Karpas-422 (cell line): ENCODE measurements at regions not wholly inside any gene's neighbourhood (a gene's known extent, or its start where the extent isn't known, plus 50 kb on each side); places are given as distances from the start of the nearest gene placed in this dataset.
"Not testable (repeated sequence)": the region's sequence is repeated elsewhere in the genome, so short reads cannot be mapped to it uniquely, and the experiment has no call there.

ENCODE experiments used
- DNase-seq: peaks from one replicate; pipeline ENCODE4 v3.0.0-alpha.2; 2015
- H2AFZ ChIP-seq: fragments of 200-600 bp; sonication (generic); 2 replicates; pipeline ENCODE4 v1.6.1; 2014; ENCODE audit warnings: antibody characterized with exemption, low read length, mixed read lengths
- H3K27ac ChIP-seq: fragments of 200-600 bp; sonication (generic); 2 replicates; pipeline ENCODE4 v1.5.1; 2014; ENCODE audit warnings: mild to moderate bottlenecking, low read length, moderate library complexity
- H3K27me3 ChIP-seq: fragments of 200-600 bp; sonication (generic); 2 replicates; pipeline ENCODE4 v1.6.1; 2014; ENCODE audit warnings: low read length, mixed read lengths
- H3K36me3 ChIP-seq: fragments of 200-600 bp; sonication (generic); 2 replicates; pipeline ENCODE4 v1.6.1; 2014; ENCODE audit warnings: low read length, mixed read lengths; ENCODE audit not compliant: insufficient read depth
- H3K4me1 ChIP-seq: fragments of 200-600 bp; sonication (generic); 2 replicates; pipeline ENCODE4 v1.6.1; 2014; ENCODE audit warnings: mild to moderate bottlenecking, low read length, mixed read lengths
- H3K4me2 ChIP-seq: fragments of 200-600 bp; sonication (generic); 2 replicates; pipeline ENCODE4 v1.6.1; 2014; ENCODE audit warnings: low read length, low read depth, mild to moderate bottlenecking; ENCODE audit not compliant: poor library complexity, severe bottlenecking
- H3K4me3 ChIP-seq: fragments of 200-600 bp; sonication (generic); 2 replicates; pipeline ENCODE4 v1.5.1; 2014; ENCODE audit warnings: mild to moderate bottlenecking, antibody characterized with exemption, low read length, mixed read lengths
- H3K79me2 ChIP-seq: fragments of 200-600 bp; sonication (generic); 2 replicates; pipeline ENCODE4 v1.6.1; 2014; ENCODE audit warnings: mild to moderate bottlenecking, low read length, mixed read lengths
- H3K9ac ChIP-seq: fragments of 200-600 bp; sonication (generic); 2 replicates; pipeline ENCODE4 v1.6.0; 2014; ENCODE audit warnings: low read length
- H3K9me2 ChIP-seq: fragments of 200-600 bp; sonication (generic), shearing (Covaris generic); replicated peaks from 2 replicates; pipeline ENCODE4 v1.6.0; 2014; ENCODE audit warnings: mild to moderate bottlenecking, low read length, moderate library complexity; ENCODE audit not compliant: insufficient read depth
- H3K9me3 ChIP-seq: fragments of 300-700, 200-600 bp; sonication (generic); 2 replicates; pipeline ENCODE4 v1.6.1; 2014; ENCODE audit warnings: low read length, mixed read lengths
- H4K20me1 ChIP-seq: fragments of 200-600 bp; sonication (generic); 2 replicates; pipeline ENCODE4 v1.6.1; 2014; ENCODE audit warnings: mild to moderate bottlenecking, antibody characterized with exemption, low read length, low read depth; ENCODE audit not compliant: insufficient read depth

DNA sequence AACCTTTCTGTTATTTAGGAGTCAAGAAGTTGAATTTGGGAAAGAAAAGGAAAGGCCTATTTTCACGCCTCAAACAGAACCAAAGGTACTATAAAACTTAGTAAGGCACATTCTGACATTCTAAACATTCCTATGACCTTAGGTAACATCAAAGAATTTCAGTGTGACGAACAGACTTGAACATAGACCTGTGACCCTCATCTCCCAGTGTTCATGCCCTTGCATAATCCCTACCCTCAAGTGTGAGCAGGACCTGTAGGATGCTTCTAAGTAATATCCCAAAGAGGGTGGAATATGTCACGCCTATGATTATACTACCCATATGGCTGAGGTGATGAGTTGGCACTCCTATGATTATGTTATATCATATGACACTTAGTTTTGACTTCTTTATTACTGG lies 540.9 kb downstream of the KIF4B start:
- no peak overlapping the region for H3K4me2 ChIP-seq
- no peaks in the 10 kb centered on the region for H3K4me1 ChIP-seq
- H3K27ac ChIP-seq: no peak overlapping the region
- H3K36me3 ChIP-seq: no peaks in the 10 kb centered on the region
- H3K27me3 ChIP-seq: no peaks in the 10 kb centered on the region
- no peaks in the 10 kb centered on the region for H3K9me3 ChIP-seq
- H2AFZ ChIP-seq: no peak overlapping the region
- H3K79me2 ChIP-seq: no peaks in the 10 kb centered on the region
- H3K9ac ChIP-seq: no peak overlapping the region
- no peaks in the 10 kb centered on the region for H4K20me1 ChIP-seq
- H3K4me3 ChIP-seq: no peak overlapping the region
- no peaks in the 10 kb centered on the region for H3K9me2 ChIP-seq
- no peak for DNase-seq

DNA sequence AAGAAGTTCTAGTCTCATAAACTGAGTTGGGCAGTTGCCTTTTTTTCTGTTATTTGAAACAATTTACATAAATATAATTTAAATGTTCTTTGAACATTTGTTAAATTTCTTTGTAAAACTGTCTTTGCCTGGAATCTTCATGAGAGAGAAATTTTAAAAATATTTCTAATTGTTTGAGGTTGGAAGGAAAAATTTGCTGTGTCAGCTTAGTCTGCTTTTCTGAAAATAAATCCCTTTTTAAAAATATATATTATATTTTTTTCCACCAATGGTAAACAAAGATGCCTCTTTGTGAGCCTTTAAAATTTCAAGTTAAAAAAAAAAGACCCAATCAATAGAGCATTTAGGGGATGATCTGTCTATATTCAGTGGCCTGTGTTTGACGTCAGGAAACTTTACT lies 542.7 kb downstream of the KIF4B start:
- no peaks in the 10 kb centered on the region for H3K27me3 ChIP-seq
- H3K9ac ChIP-seq: no peak overlapping the region

DNA sequence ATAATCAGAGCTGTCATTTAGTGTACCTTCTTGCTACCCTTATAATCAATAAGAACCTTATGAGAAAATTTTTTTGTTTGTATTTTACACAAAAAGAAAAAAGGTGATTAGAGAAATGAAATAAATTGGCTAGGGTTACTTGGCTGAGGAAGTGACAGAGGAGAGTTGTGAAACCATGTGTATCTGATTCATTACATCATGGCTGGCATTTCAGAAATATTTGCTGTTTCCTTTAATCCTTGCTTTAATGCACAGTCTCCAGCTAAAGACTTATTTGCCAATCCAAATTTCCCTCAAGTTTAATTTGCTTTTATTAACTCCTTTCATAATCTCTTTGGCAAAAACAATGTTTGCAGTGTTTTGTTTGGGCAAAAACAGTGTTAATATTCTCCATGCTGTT lies 543.1 kb downstream of the KIF4B start:
- Histone ChIP-seq H3K9me3 (no peaks in the 10 kb centered on the region), H4K20me1 (no peaks in the 10 kb centered on the region), H3K9me2 (no peaks in the 10 kb centered on the region), H2AFZ (no peak overlapping the region), H3K4me3 (no peak overlapping the region), H3K36me3 (no peaks in the 10 kb centered on the region), H3K4me1 (no peaks in the 10 kb centered on the region), H3K27ac (no peak overlapping the region), H3K9ac (no peak overlapping the region), H3K79me2 (no peaks in the 10 kb centered on the region), H3K27me3 (no peaks in the 10 kb centered on the region), H3K4me2 (no peak overlapping the region)
- DNase-seq: no peak

More for the DNA sequence above, 542.7 kb downstream of the KIF4B start:
- Histone ChIP-seq H3K9me3 (no peaks in the 10 kb centered on the region), H3K27ac (no peak overlapping the region), H4K20me1 (no peaks in the 10 kb centered on the region), H3K36me3 (no peaks in the 10 kb centered on the region), H2AFZ (no peak overlapping the region), H3K4me3 (no peak overlapping the region), H3K79me2 (no peaks in the 10 kb centered on the region), H3K9me2 (no peaks in the 10 kb centered on the region), H3K4me1 (no peaks in the 10 kb centered on the region), H3K4me2 (no peak overlapping the region)
- no peak for DNase-seq

DNA sequence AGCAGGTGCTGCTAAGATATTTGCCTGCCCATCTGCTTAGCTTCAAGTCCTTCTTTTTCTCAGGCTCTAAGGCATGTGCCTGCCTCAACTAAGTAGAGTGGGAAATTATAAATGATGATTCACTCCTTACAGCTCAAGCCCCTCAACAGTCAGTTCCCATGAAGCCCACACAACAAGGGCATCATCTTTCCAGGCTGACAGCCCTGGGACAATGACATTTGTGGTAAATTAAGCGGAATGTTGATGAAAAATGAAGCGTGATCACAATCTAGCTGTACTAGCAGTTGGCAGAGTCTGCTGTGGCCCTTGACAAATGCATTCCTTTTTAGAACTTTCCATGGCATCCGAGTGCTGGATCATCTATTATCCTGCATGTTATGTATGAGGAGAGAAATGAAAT lies 548.6 kb downstream of the KIF4B start:
- Histone ChIP-seq H3K9ac (no peak overlapping the region), H3K4me1 (no peaks in the 10 kb centered on the region)
- DNase-seq: no peak

DNA sequence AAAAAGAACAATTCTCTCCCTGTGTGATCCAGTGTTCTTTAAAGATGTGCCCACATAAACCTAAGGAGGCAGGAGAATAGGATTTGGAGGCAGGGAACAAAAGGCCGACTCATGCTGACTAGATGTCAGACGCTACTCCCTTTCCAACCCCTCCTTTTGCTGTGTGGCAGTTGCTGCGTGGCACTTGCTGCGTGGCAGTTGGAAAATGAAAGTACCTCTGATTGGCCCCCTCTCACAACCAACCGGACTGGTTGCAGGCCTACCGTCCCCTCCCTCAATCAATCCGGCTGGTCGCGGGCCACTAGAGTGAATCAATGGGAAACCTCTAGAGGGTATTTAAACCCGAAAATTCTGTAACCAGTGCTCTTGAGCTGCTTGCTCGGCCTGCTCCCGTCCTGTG lies 551.0 kb downstream of the KIF4B start:
- Histone ChIP-seq H3K4me1 (no peaks in the 10 kb centered on the region), H2AFZ (no peak overlapping the region), H3K9ac (no peak overlapping the region), H3K36me3 (no peaks in the 10 kb centered on the region), H4K20me1 (no peaks in the 10 kb centered on the region), H3K9me3 (no peaks in the 10 kb centered on the region), H3K27me3 (no peaks in the 10 kb centered on the region), H3K79me2 (no peaks in the 10 kb centered on the region), H3K27ac (no peak overlapping the region), H3K9me2 (no peaks in the 10 kb centered on the region), H3K4me2 (no peak overlapping the region), H3K4me3 (no peak overlapping the region)
- DNase-seq: no peak

More for the DNA sequence above, 548.6 kb downstream of the KIF4B start:
- Histone ChIP-seq H3K36me3 (no peaks in the 10 kb centered on the region), H3K27me3 (no peaks in the 10 kb centered on the region), H3K4me3 (no peak overlapping the region), H3K79me2 (no peaks in the 10 kb centered on the region), H3K9me3 (no peaks in the 10 kb centered on the region), H3K4me2 (no peak overlapping the region), H4K20me1 (no peaks in the 10 kb centered on the region), H2AFZ (no peak overlapping the region), H3K27ac (no peak overlapping the region), H3K9me2 (no peaks in the 10 kb centered on the region)

DNA sequence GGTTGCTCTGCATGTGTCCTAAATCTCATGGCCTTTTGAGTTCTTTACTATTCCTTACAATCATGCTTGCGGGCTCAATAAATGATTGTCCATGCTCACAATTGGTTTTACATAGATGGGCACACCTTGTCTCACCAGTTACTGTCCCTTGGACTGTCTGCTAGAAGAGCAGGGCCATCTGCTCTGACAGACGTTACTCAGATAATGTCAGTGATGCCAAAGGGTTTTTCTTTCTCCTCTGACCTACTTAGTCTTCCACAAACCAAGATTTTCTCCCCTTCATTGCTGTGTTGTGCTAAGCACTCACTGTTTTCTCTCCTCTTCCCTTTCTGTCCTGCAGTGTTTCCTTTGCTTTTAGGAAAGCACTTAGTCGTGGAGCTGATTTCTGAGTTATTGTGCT lies 562.3 kb downstream of the KIF4B start:
- no peak overlapping the region for H3K9ac ChIP-seq
- H3K9me2 ChIP-seq: no peaks in the 10 kb centered on the region
- no peaks in the 10 kb centered on the region for H3K79me2 ChIP-seq
- no peaks in the 10 kb centered on the region for H4K20me1 ChIP-seq
- no peak for DNase-seq
- no peaks in the 10 kb centered on the region for H3K27me3 ChIP-seq
- H3K4me3 ChIP-seq: no peak overlapping the region
- H3K36me3 ChIP-seq: no peaks in the 10 kb centered on the region
- H3K4me1 ChIP-seq: no peaks in the 10 kb centered on the region
- H2AFZ ChIP-seq: no peak overlapping the region
- no peak overlapping the region for H3K27ac ChIP-seq
- H3K4me2 ChIP-seq: no peak overlapping the region
- no peaks in the 10 kb centered on the region for H3K9me3 ChIP-seq

DNA sequence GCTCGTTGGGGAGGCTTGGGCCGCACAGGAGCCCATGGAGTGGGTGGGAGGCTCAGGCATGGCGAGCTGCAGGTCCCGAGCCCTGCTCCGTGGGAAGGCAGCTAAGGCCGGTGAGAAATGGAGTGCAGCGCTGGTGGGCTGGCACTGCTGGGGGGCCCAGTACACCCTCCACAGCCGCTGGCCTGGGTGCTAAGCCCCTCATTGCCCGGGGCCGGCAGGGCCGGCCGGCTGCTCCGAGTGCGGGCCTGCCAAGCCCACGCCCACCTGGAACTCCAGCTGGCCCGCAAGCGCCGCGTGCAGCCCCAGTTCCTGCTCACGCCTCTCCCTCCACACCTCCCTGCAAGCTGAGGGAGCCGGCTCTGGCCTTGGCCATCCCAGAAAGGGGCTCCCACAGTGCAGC lies 573.3 kb downstream of the KIF4B start:
- H4K20me1 ChIP-seq, H3K36me3 ChIP-seq, H3K79me2 ChIP-seq, H2AFZ ChIP-seq, H3K4me2 ChIP-seq, DNase-seq, H3K9me3 ChIP-seq, H3K4me1 ChIP-seq, H3K27me3 ChIP-seq, H3K9me2 ChIP-seq, H3K27ac ChIP-seq, H3K9ac ChIP-seq, H3K4me3 ChIP-seq: not testable (repeated sequence)

DNA sequence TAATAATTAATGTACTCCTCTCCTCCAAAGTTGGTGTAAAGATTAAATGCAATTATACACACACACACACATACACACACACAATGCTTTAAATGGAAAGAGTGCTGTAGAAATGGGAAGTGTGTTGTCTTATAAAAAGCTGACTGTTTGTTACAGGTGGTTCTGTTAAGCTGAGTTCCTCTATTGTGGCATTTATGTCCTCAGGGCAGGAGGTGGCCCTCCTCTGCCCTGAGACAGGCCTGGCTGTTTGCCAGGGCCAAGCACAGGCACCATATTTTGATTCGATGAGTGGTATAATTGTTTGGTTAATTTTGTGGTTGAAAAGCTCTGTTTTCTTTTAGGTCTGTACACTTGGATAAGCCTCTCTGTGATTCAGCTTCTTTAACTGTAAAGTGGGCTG lies 573.9 kb downstream of the KIF4B start:
- H3K79me2 ChIP-seq: no peaks in the 10 kb centered on the region
- no peak for DNase-seq
- no peaks in the 10 kb centered on the region for H3K9me2 ChIP-seq
- H3K27ac ChIP-seq: no peak overlapping the region
- H3K36me3 ChIP-seq: no peaks in the 10 kb centered on the region
- H4K20me1 ChIP-seq: no peaks in the 10 kb centered on the region
- H3K27me3 ChIP-seq: no peaks in the 10 kb centered on the region; the same call in 1 of the 2 replicates
- no peaks in the 10 kb centered on the region for H3K9me3 ChIP-seq
- no peak overlapping the region for H3K9ac ChIP-seq
- no peak overlapping the region for H2AFZ ChIP-seq
- H3K4me1 ChIP-seq: no peaks in the 10 kb centered on the region
- no peak overlapping the region for H3K4me2 ChIP-seq
- H3K4me3 ChIP-seq: no peak overlapping the region

DNA sequence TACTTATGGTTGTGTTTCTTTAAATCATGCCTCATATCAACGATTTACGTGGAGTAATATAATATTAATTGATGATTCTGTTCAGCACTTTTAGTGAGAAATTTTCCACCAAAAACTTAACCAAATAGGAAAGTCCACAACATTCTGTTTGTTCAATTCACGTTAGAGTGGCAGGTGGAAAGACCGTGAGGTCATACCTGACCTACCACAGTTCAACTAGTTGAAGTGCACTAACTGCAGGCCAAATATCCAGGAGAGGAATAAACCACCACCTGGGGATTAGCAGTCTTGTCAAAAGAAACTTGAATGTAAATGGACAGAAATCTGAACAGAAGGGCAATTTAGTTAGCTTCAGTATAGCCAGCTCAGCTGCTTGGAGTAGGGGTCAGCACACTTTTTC lies 577.7 kb downstream of the KIF4B start:
- H3K27ac ChIP-seq: no peak overlapping the region
- no peaks in the 10 kb centered on the region for H3K9me3 ChIP-seq
- no peaks in the 10 kb centered on the region for H3K27me3 ChIP-seq
- no peaks in the 10 kb centered on the region for H4K20me1 ChIP-seq
- no peak overlapping the region for H3K4me2 ChIP-seq
- no peaks in the 10 kb centered on the region for H3K79me2 ChIP-seq
- H3K4me3 ChIP-seq: no peak overlapping the region
- no peaks in the 10 kb centered on the region for H3K4me1 ChIP-seq
- no peak overlapping the region for H2AFZ ChIP-seq
- H3K9ac ChIP-seq: no peak overlapping the region
- H3K36me3 ChIP-seq: no peaks in the 10 kb centered on the region
- H3K9me2 ChIP-seq: no peaks in the 10 kb centered on the region
- no peak for DNase-seq
